ENCODE measurements at regions not wholly inside any gene's neighbourhood (a gene's known extent, or its start where the extent isn't known, plus 50 kb on each side); places are given as distances from the start of the nearest gene placed in this dataset.

DNA sequence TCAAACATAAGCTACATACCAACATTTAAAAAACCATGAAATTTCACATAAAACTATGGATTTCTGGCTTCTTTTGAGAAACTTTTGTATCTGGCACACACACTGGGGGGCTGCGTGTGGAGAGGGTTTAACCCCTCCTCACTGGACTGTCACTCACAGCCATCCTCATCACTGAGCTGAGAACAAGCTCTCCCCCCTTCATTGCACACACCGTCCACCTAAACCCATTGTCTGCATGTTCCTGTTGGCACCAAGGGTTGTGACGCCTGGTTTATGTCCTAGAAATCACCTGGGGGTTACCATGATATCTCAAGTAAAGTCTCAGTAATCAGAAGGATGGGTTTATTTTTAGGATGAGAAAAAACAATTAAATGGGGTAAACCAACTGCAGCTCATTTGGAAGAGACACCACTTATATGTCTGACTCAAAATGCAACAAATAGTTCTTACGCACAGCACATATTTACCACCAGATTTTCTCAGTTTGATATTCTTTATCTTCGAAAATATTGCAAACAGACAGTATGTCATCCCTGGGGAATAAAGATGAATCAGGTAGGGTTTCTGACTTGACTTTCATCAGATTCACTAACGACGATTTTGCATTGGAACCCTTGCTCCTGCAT, 218.5 kb upstream of the KLF6 start:
- no peak for DNase-seq
- H3K27ac Mint-ChIP-seq (ENCODE audit: unreplicated experiment) = peak overlapping the region; percentile 39
- no peaks in the 10 kb centered on the region for H3K36me3 Mint-ChIP-seq (ENCODE audit: insufficient read depth, unreplicated experiment)
- Histone ChIP-seq H3K9me3 (peaks cover 10% of the 10 kb centered on the region), H3K4me1 (0 out of 2 replicates have a peak, but pooled peaks cover 3% of the 10 kb centered on the region), H3K27me3 (replicated peaks; ENCODE audit: control insufficient read depth, insufficient read depth, low read length) (no peaks in the 10 kb centered on the region), H3K36me3 (ENCODE audit: control insufficient read depth, insufficient read depth, low read length) (no peaks in the 10 kb centered on the region), H3K4me3 (ENCODE audit: low read depth, low read length) (no peak overlapping the region)
- intact Hi-C loops (cut with micrococcal nuclease; ENCODE audit: unreplicated experiment) = no loop called here
- no TSS peak for BruUV-seq (replicated peaks)
- peaks cover 16% of the 10 kb centered on the region for H3K9me3 Mint-ChIP-seq (ENCODE audit: unreplicated experiment)
- peaks cover 5% of the 10 kb centered on the region for H3K4me1 Mint-ChIP-seq (ENCODE audit: low read depth, unreplicated experiment)
- no peaks in the 10 kb centered on the region for H3K27me3 Mint-ChIP-seq (ENCODE audit: insufficient read depth, unreplicated experiment)
- POLR2A ChIA-PET = no interaction called here
- CTCF ChIA-PET = no interaction called here
- no peak for TF ChIP-seq CTCF (IDR thresholded peaks at IDR 0.05; ENCODE audit: insufficient read depth in 1 of 2, low read depth in 1 of 2, low read length in 1 of 2, severe bottlenecking in 1 of 2, unreplicated experiment in 1 of 2)
- H3K4me3 Mint-ChIP-seq (ENCODE audit: unreplicated experiment) = no peak overlapping the region

DNA sequence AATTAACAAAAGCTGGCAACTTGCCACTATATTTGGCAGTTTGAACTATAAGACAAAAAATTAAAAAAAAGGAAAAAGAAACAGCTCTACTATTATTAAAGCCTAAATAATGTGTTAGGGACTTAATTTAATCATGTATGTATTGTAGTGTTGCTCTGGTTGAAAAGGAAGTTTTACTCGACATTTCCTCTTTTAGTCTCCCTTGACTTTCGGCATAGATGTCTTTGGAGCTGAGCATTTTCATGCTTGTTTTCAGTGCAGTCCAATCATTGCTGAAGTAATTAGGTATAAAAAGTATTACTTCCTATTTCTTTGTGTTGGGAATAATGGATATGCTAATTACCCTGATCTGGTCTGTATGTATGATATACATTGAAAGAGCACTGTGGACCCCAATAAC, 216.8 kb upstream of the KLF6 start:
- CTCF ChIA-PET = no interaction called here
- TF ChIP-seq CTCF (IDR thresholded peaks at IDR 0.05; ENCODE audit: insufficient read depth in 1 of 2, low read depth in 1 of 2, low read length in 1 of 2, severe bottlenecking in 1 of 2, unreplicated experiment in 1 of 2) = no peak
- Histone ChIP-seq H3K4me3 (ENCODE audit: low read depth, low read length) (no peak overlapping the region), H3K4me1 (0 out of 2 replicates have a peak, but pooled peaks cover 2% of the 10 kb centered on the region), H3K9me3 (peaks cover 10% of the 10 kb centered on the region), H3K36me3 (ENCODE audit: control insufficient read depth, insufficient read depth, low read length) (no peaks in the 10 kb centered on the region), H3K27me3 (replicated peaks; ENCODE audit: control insufficient read depth, insufficient read depth, low read length) (no peaks in the 10 kb centered on the region)
- POLR2A ChIA-PET = no interaction called here
- H3K4me1 Mint-ChIP-seq (ENCODE audit: low read depth, unreplicated experiment) = peaks cover 5% of the 10 kb centered on the region
- peaks cover 16% of the 10 kb centered on the region for H3K9me3 Mint-ChIP-seq (ENCODE audit: unreplicated experiment)
- no peak overlapping the region for H3K27ac Mint-ChIP-seq (ENCODE audit: unreplicated experiment)
- intact Hi-C loops (cut with micrococcal nuclease; ENCODE audit: unreplicated experiment) = no loop called here
- no peak overlapping the region for H3K4me3 Mint-ChIP-seq (ENCODE audit: unreplicated experiment)
- H3K36me3 Mint-ChIP-seq (ENCODE audit: insufficient read depth, unreplicated experiment) = no peaks in the 10 kb centered on the region
- no peaks in the 10 kb centered on the region for H3K27me3 Mint-ChIP-seq (ENCODE audit: insufficient read depth, unreplicated experiment)
- no peak for DNase-seq
- no TSS peak for BruUV-seq (replicated peaks)

DNA sequence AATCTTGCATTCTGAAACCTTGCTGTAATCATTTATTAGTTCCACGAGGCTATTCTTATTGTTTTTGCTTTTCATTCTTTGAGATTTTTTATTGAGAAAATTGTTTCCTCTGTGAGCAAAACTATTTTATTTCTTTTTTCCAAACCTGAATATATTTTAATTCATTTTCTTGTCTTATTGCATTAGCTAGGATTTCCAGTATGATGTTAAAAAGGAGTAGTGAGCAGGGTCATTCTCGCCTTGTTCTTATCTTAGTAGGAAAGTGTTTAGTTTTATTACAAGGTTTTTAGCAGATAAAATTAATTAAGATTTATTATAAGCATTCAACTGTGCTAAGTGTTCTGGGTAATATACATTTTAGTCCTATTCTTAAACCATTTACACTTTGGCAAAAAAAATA, 214.6 kb upstream of the KLF6 start:
- H3K36me3 Mint-ChIP-seq (ENCODE audit: insufficient read depth, unreplicated experiment) = no peaks in the 10 kb centered on the region

More for the DNA sequence above, 214.6 kb upstream of the KLF6 start:
- Histone ChIP-seq H3K36me3 (ENCODE audit: control insufficient read depth, insufficient read depth, low read length) (no peaks in the 10 kb centered on the region), H3K27me3 (replicated peaks; ENCODE audit: control insufficient read depth, insufficient read depth, low read length) (no peaks in the 10 kb centered on the region), H3K9me3 (peaks cover 10% of the 10 kb centered on the region), H3K4me3 (ENCODE audit: low read depth, low read length) (no peak overlapping the region), H3K4me1 (no peaks in the 10 kb centered on the region)
- ChIA-PET POLR2A (no interaction called here), CTCF (no interaction called here)
- intact Hi-C loops (cut with micrococcal nuclease; ENCODE audit: unreplicated experiment) = no loop called here
- BruUV-seq (replicated peaks) = no TSS peak
- peaks cover 16% of the 10 kb centered on the region for H3K9me3 Mint-ChIP-seq (ENCODE audit: unreplicated experiment)
- TF ChIP-seq CTCF (IDR thresholded peaks at IDR 0.05; ENCODE audit: insufficient read depth in 1 of 2, low read depth in 1 of 2, low read length in 1 of 2, severe bottlenecking in 1 of 2, unreplicated experiment in 1 of 2) = no peak
- H3K27ac Mint-ChIP-seq (ENCODE audit: unreplicated experiment) = no peak overlapping the region
- H3K27me3 Mint-ChIP-seq (ENCODE audit: insufficient read depth, unreplicated experiment) = no peaks in the 10 kb centered on the region
- DNase-seq = no peak
- peaks cover 5% of the 10 kb centered on the region for H3K4me1 Mint-ChIP-seq (ENCODE audit: low read depth, unreplicated experiment)
- H3K4me3 Mint-ChIP-seq (ENCODE audit: unreplicated experiment) = no peak overlapping the region
